BLaER1 (cell line): ENCODE measurements at regions not wholly inside any gene's neighbourhood (a gene's known extent, or its start where the extent isn't known, plus 50 kb on each side); places are given as distances from the start of the nearest gene placed in this dataset.

Experiments
- H3K27ac ChIP-seq: shearing (Covaris generic); formaldehyde crosslinking; 2 replicates; pipeline ENCODE4 v1.8.1; 2022
- H3K27me3 ChIP-seq: shearing (Covaris generic); formaldehyde crosslinking; 2 replicates; pipeline ENCODE4 v1.8.1; 2022
- H3K36me3 ChIP-seq: shearing (Covaris generic); formaldehyde crosslinking; 2 replicates; pipeline ENCODE4 v1.8.1; 2022
- H3K4me1 ChIP-seq: shearing (Covaris generic); formaldehyde crosslinking; 2 replicates; pipeline ENCODE4 v1.8.1; 2022
- H3K4me2 ChIP-seq: shearing (Covaris generic); formaldehyde crosslinking; 2 replicates; pipeline ENCODE4 v1.8.1; 2022
- H3K4me3 ChIP-seq: shearing (Covaris generic); formaldehyde crosslinking; 2 replicates; pipeline ENCODE4 v1.8.1; 2022
- H3K9ac ChIP-seq: shearing (Covaris generic); formaldehyde crosslinking; 2 replicates; pipeline ENCODE4 v1.8.1; 2022
- H3K9me3 ChIP-seq: shearing (Covaris generic); formaldehyde crosslinking; 2 replicates; pipeline ENCODE4 v1.8.1; 2022
- H4K20me1 ChIP-seq: shearing (Covaris generic); formaldehyde crosslinking; 2 replicates; pipeline ENCODE4 v1.8.1; 2022
- Cebpa-rat ChIP-seq: shearing (Covaris generic); IDR thresholded peaks from 2 replicates; pipeline ENCODE4 v1.8.1; 2022

DNA sequence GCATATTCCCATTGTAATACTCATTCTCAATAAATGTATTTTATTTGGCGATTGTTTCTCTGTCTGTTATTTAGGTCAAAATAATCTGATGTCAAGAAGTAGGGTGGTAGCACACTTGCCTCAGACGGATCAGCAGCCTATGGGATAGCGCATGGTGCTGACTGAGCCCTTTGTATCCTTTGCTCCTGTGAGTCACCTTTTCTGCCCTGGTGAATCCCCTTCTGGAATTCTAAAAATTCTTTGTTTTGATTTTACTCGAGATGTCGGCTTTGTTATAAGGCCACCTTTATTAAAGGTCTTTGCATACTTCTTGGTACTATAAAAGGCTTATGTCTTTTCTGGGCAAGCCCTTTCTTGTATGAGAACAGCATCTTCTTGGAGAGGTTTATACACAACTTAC lies 1187.8 kb downstream of the CDH9 start:
- Histone ChIP-seq H3K36me3 (no peaks in the 10 kb centered on the region), H3K9ac (no peak overlapping the region), H3K27ac (no peak overlapping the region), H3K9me3 (no peaks in the 10 kb centered on the region), H3K4me1 (no peaks in the 10 kb centered on the region), H3K27me3 (no peaks in the 10 kb centered on the region), H3K4me3 (no peak overlapping the region), H4K20me1 (no peaks in the 10 kb centered on the region), H3K4me2 (no peak overlapping the region)
- no peak for TF ChIP-seq Cebpa-rat

DNA sequence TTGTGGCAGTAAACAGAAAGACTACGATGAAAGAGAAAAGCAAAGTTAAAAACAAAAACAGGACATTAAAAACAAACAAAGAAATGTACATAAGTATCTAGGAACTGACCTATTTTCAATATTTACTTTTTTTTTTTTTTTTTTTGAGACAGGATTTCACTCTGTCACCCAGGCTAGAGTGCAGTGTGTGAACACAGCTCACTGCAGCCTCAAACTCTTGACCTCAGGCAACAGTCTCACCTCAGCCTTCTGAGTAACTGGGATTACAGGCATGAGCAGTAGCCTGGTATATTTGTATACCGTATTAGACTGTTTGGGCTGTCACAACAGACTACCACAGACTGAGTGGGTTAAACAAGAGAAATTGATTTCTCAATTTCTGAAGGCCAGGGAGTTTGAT lies 1189.1 kb downstream of the CDH9 start:
- Histone ChIP-seq H3K9ac (no peak overlapping the region), H3K36me3 (no peaks in the 10 kb centered on the region), H3K27ac (no peak overlapping the region), H4K20me1 (no peaks in the 10 kb centered on the region), H3K4me1 (no peaks in the 10 kb centered on the region), H3K4me3 (no peak overlapping the region), H3K9me3 (no peaks in the 10 kb centered on the region), H3K27me3 (no peaks in the 10 kb centered on the region), H3K4me2 (no peak overlapping the region)
- TF ChIP-seq Cebpa-rat: no peak

DNA sequence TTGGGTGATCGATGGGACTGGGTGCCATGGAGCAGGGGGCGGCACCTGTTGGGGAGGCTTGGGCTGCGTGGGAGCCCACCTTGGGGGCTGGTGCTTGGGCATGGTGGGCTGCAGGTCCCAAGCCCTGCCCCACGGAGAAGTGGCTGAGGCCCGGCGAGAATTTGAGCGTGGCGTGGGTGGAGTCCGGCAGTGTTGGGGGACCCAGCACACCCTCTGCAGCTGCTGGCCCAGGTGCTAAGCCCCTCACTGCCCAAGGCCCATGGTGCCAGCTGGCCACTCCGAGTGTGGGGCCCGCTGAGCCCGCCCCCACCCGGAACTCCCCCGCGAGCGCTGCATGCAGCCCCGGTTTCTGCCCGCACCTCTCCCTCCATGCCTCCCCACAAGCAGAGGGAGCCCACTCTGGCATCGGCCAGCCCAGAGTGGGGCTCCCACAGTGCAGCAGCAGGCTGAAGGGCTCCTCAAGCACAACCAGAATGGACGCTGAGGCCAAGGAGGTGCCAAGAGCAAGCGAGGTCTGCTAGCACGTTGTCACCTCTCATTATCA lies 1178.6 kb upstream of the CDH10 start:
- Histone ChIP-seq H3K9ac (no peak overlapping the region), H3K4me1 (no peaks in the 10 kb centered on the region), H3K27ac (no peak overlapping the region), H3K4me2 (no peak overlapping the region), H3K9me3 (peaks cover 12% of the 10 kb centered on the region), H3K4me3 (no peak overlapping the region), H4K20me1 (no peaks in the 10 kb centered on the region), H3K27me3 (no peaks in the 10 kb centered on the region), H3K36me3 (no peaks in the 10 kb centered on the region)
- no peak for TF ChIP-seq Cebpa-rat
